ENCODE measurements at regions not wholly inside any gene's neighbourhood (a gene's known extent, or its start where the extent isn't known, plus 50 kb on each side); places are given as distances from the start of the nearest gene placed in this dataset.

DNA sequence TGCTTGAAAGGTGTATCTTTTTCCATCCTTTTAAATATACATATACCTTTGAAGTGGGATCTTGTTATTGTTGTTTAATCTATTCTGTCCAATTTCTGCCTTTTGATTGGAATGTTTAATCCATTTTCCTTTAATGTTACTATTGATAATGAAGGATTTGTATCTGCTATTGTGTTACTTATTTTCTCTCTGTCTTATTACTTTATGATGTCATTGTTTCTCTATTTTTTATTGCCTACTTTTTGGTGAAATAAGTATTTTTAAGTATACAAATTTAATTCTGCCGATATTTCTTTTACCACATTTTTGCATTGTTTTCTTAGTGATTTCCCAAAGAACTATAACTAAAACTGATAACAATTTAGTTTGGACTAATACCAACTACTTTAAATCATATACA is 121.8 kb downstream of the RASSF9 start:
- TF ChIP-seq ELF4 (CRISPR knock-in tag; IDR thresholded peaks at IDR 0.05) = no peak
- TF ChIP-seq MTA1 (IDR thresholded peaks at IDR 0.05; ENCODE audit: borderline replicate concordance) = no peak

All from K562 (cell line).